H9 (cell line): ENCODE measurements at regions not wholly inside any gene's neighbourhood (a gene's known extent, or its start where the extent isn't known, plus 50 kb on each side); places are given as distances from the start of the nearest gene placed in this dataset.
A peak's percentile ranks its signal among the peaks of the same experiment; 100 is the strongest.

Source experiments
- DNase-seq: peaks from one replicate; pipeline ENCODE4 v3.0.0-alpha.2; 2017
- H2AFZ ChIP-seq: one replicate; pipeline ENCODE4 v1.6.1; 2013; ENCODE audit warnings: mild to moderate bottlenecking, low read length, control low read depth, moderate library complexity
- H2AK5ac ChIP-seq: 2 replicates; pipeline ENCODE4 v1.6.1; 2013; ENCODE audit warnings: low read length, control low read depth, mixed read lengths; ENCODE audit not compliant: insufficient read length
- H2BK120ac ChIP-seq: one replicate; pipeline ENCODE4 v1.6.1; 2013; ENCODE audit warnings: low read depth, mild to moderate bottlenecking, low read length, control low read depth, inconsistent platforms; ENCODE audit not compliant: poor library complexity, severe bottlenecking
- H2BK12ac ChIP-seq: 2 replicates; pipeline ENCODE4 v1.6.1; 2013; ENCODE audit warnings: low read length, control low read depth, mixed read lengths, low read depth; ENCODE audit not compliant: insufficient read length
- H2BK15ac ChIP-seq: 2 replicates; pipeline ENCODE4 v1.6.1; 2013; ENCODE audit warnings: low read depth, low read length, control low read depth
- H2BK20ac ChIP-seq: one replicate; pipeline ENCODE4 v1.6.1; 2013; ENCODE audit warnings: low read depth, mild to moderate bottlenecking, low read length, control low read depth, inconsistent platforms; ENCODE audit not compliant: poor library complexity, severe bottlenecking
- H2BK5ac ChIP-seq: 2 replicates; pipeline ENCODE4 v1.6.1; 2013; ENCODE audit warnings: low read length, control low read depth, mixed read lengths; ENCODE audit not compliant: insufficient read length
- H3K14ac ChIP-seq: 2 replicates; pipeline ENCODE4 v1.6.1; 2013; ENCODE audit warnings: low read length, control low read depth; ENCODE audit not compliant: insufficient read depth
- H3K18ac ChIP-seq: 2 replicates; pipeline ENCODE4 v1.6.1; 2013; ENCODE audit warnings: low read depth, mild to moderate bottlenecking, mixed read lengths, low read length, control low read depth; ENCODE audit not compliant: insufficient read length
- H3K23ac ChIP-seq: 2 replicates; pipeline ENCODE4 v1.6.1; 2013; ENCODE audit warnings: low read length, control low read depth, mixed read lengths, low read depth; ENCODE audit not compliant: insufficient read length
- H3K23me2 ChIP-seq: 2 replicates; pipeline ENCODE4 v1.6.1; 2013; ENCODE audit warnings: low read depth, mild to moderate bottlenecking, mixed read lengths, low read length, control low read depth; ENCODE audit not compliant: insufficient read length, poor library complexity, severe bottlenecking
- H3K27ac ChIP-seq: 2 replicates; pipeline ENCODE4 v1.5.1; 2013; ENCODE audit warnings: low read length, control low read depth, mixed read lengths, low read depth; ENCODE audit not compliant: insufficient read length
- H3K27me3 ChIP-seq: 2 replicates; pipeline ENCODE4 v1.6.1; 2013; ENCODE audit warnings: low read length, control low read depth, inconsistent platforms; ENCODE audit not compliant: insufficient read depth
- H3K4ac ChIP-seq: 2 replicates; pipeline ENCODE4 v1.6.1; 2013; ENCODE audit warnings: low read depth, mild to moderate bottlenecking, control low read depth, inconsistent platforms, low read length, moderate library complexity
- H3K4me1 ChIP-seq: 2 replicates; pipeline ENCODE4 v1.6.1; 2013; ENCODE audit warnings: low read length, control low read depth, inconsistent platforms; ENCODE audit not compliant: insufficient read depth
- H3K4me2 ChIP-seq: 2 replicates; pipeline ENCODE4 v1.6.1; 2013; ENCODE audit warnings: low read length, control low read depth, mixed read lengths; ENCODE audit not compliant: insufficient read length, insufficient read depth
- H3K56ac ChIP-seq: 2 replicates; pipeline ENCODE4 v1.6.1; 2013; ENCODE audit warnings: low read depth, mild to moderate bottlenecking, mixed read lengths, low read length, control low read depth; ENCODE audit not compliant: insufficient read length
- H3K79me1 ChIP-seq: 2 replicates; pipeline ENCODE4 v1.6.1; 2013; ENCODE audit warnings: low read depth, mild to moderate bottlenecking, moderate library complexity, low read length, control low read depth, inconsistent platforms; ENCODE audit not compliant: insufficient read depth, poor library complexity, severe bottlenecking
- H3K79me2 ChIP-seq: 2 replicates; pipeline ENCODE4 v1.6.1; 2013; ENCODE audit warnings: low read length, control low read depth, inconsistent platforms; ENCODE audit not compliant: insufficient read depth
- H3K9ac ChIP-seq: 2 replicates; pipeline ENCODE4 v1.6.1; 2013; ENCODE audit warnings: low read length, control low read depth, mixed read lengths; ENCODE audit not compliant: insufficient read length; ENCODE audit errors: extremely low read depth
- H3K9me3 ChIP-seq: one replicate; pipeline ENCODE4 v1.6.1; 2013; ENCODE audit warnings: low read depth, low read length, inconsistent platforms; ENCODE audit not compliant: control insufficient read depth
- H3T11ph ChIP-seq: one replicate; pipeline ENCODE4 v1.6.1; 2013; ENCODE audit warnings: mild to moderate bottlenecking, low read length, control low read depth, inconsistent platforms
- H4K20me1 ChIP-seq: one replicate; pipeline ENCODE4 v1.6.1; 2013; ENCODE audit not compliant: control insufficient read depth, insufficient read length, insufficient read depth
- H4K5ac ChIP-seq: 2 replicates; pipeline ENCODE4 v1.6.1; 2013; ENCODE audit warnings: low read depth, mild to moderate bottlenecking, mixed read lengths, low read length, control low read depth; ENCODE audit not compliant: insufficient read length
- H4K8ac ChIP-seq: replicated peaks from 2 replicates; pipeline ENCODE4 v1.6.1; 2013; ENCODE audit warnings: low read length, control low read depth, mixed read lengths, low read depth; ENCODE audit not compliant: insufficient read length
- H4K91ac ChIP-seq: 2 replicates; pipeline ENCODE4 v1.6.1; 2013; ENCODE audit warnings: low read depth, mild to moderate bottlenecking, moderate library complexity, mixed read lengths, low read length, control low read depth; ENCODE audit not compliant: insufficient read length
- H3K27ac Mint-ChIP-seq, 3 experiments: 2 replicates in 2 of 3; 3 replicates in 1 of 3; pipeline ENCODE4 v1.8.0; 2020 to 2021; ENCODE audit warnings: mixed read lengths in 3 of 3, mild to moderate bottlenecking in 1 of 3, moderate library complexity in 1 of 3
- H3K27me3 Mint-ChIP-seq: 2 replicates; pipeline ENCODE4 v1.8.0; 2021; ENCODE audit warnings: low read depth, mild to moderate bottlenecking, moderate library complexity, mixed read lengths
- H3K36me3 Mint-ChIP-seq, 3 experiments: 2 replicates in 2 of 3; 3 replicates in 1 of 3; pipeline ENCODE4 v1.8.0; 2020 to 2021; ENCODE audit warnings: low read depth in 3 of 3, mixed read lengths in 3 of 3; ENCODE audit not compliant: insufficient read depth in 1 of 3
- H3K4me1 Mint-ChIP-seq, 2 experiments: 2 replicates each; pipeline ENCODE4 v1.8.0; 2020; ENCODE audit warnings: mixed read lengths in 2 of 2
- H3K4me3 Mint-ChIP-seq, 2 experiments: 2 replicates in 1 of 2; 3 replicates in 1 of 2; pipeline ENCODE4 v1.8.0; 2020 to 2021; ENCODE audit warnings: mild to moderate bottlenecking in 2 of 2, mixed read lengths in 2 of 2, moderate library complexity in 1 of 2
- H3K9me3 Mint-ChIP-seq, 2 experiments: 2 replicates in 1 of 2; 3 replicates in 1 of 2; pipeline ENCODE4 v1.8.0; 2020; ENCODE audit warnings: mild to moderate bottlenecking in 2 of 2, mixed read lengths in 2 of 2, moderate library complexity in 1 of 2
- CTCF ChIP-seq: fragments of 200-600 bp; sonication (generic); conservative IDR thresholded peaks from 3 replicates; pipeline ENCODE4 v1.8.0; 2021; ENCODE audit warnings: antibody characterized with exemption, mild to moderate bottlenecking
- WGBS: extraction: QIAGEN DNeasy Blood & Tissue Kit; methylation state at CpG from one replicate; pipeline ENCODE4 v1.1.7; 2013; ENCODE audit warnings: missing lambda C conversion rate, low lambda C conversion rate, mixed read lengths; ENCODE audit not compliant: insufficient read length; ENCODE audit errors: extremely low coverage; 5-methylcytosine and 5-hydroxymethylcytosine counted together

DNA sequence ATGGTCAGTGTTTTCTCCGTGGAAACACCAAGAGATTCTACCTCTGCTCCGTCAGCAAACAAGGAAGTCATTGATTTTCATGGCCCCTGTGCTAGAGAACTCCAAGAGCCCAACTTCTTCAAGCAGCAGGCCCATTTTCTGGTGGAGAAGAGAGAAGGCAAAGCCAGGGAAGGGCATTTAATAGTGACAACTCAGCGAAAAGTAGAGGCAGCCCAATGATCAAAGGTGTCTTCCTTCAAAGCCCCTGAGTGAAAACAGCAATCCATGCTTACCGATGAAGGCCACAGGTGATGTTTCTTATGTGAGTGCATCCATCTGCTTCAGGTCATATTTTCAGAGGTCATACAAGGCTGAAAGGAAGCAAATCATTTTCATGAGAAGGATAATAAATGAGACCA lies 77.3 kb downstream of the VCPKMT start:
- no peak overlapping the region for H4K91ac ChIP-seq
- no peaks in the 10 kb centered on the region for H3K79me1 ChIP-seq
- no peaks in the 10 kb centered on the region for H4K20me1 ChIP-seq
- Mint-ChIP-seq H3K36me3 (no peaks in the 10 kb centered on the region), H3K9me3 (no peaks in the 10 kb centered on the region), H3K27me3 (peaks cover 2% of the 10 kb centered on the region; the same call in 1 of the 2 replicates), H3K27ac (peak overlapping the region in 1 of 3 experiments; percentile 35; a peak in 1 of 7 replicates), H3K4me1 (peaks cover 0 to 5% of the 10 kb centered on the region in 2 experiments; a peak in 3 of 4 replicates), H3K4me3 (no peak overlapping the region)
- H3K27ac ChIP-seq, result no peak overlapping the region
- no peak overlapping the region for H3K23ac ChIP-seq
- no peak overlapping the region for H3K9ac ChIP-seq
- no peak overlapping the region for H3K4me2 ChIP-seq
- no peak overlapping the region for H2AFZ ChIP-seq
- no peak overlapping the region for H3T11ph ChIP-seq
- no peak for TF ChIP-seq CTCF
- H3K9me3 ChIP-seq, result no peaks in the 10 kb centered on the region
- H2BK15ac ChIP-seq, result no peak overlapping the region
- no peak overlapping the region for H4K8ac ChIP-seq
- H2BK12ac ChIP-seq, result no peak overlapping the region
- H3K56ac ChIP-seq, result no peak overlapping the region
- H3K79me2 ChIP-seq, result no peaks in the 10 kb centered on the region
- H3K14ac ChIP-seq, result no peak overlapping the region
- H2BK20ac ChIP-seq, result no peak overlapping the region
- H3K18ac ChIP-seq, result no peak overlapping the region
- no peak overlapping the region for H3K4ac ChIP-seq
- H2BK5ac ChIP-seq, result no peak overlapping the region
- WGBS, result no CpG with 5 or more reads among the region's 4 CpGs
- no peak overlapping the region for H4K5ac ChIP-seq
- H3K27me3 ChIP-seq, result no peaks in the 10 kb centered on the region
- no peak overlapping the region for H2AK5ac ChIP-seq
- H3K23me2 ChIP-seq, result no peaks in the 10 kb centered on the region
- H3K4me1 ChIP-seq, result no peaks in the 10 kb centered on the region
- no peak for DNase-seq
- no peak overlapping the region for H2BK120ac ChIP-seq
